Limb (tissue), 2 donors: ENCODE measurements at regions not wholly inside any gene's neighbourhood (a gene's known extent, or its start where the extent isn't known, plus 50 kb on each side); places are given as distances from the start of the nearest gene placed in this dataset.

Source experiments
- DNase-seq, 2 donors: peaks; one replicate each; pipeline ENCODE4 v3.0.0-alpha.2; 2016; ENCODE audit errors: extremely low spot score in 2 of 2

DNA sequence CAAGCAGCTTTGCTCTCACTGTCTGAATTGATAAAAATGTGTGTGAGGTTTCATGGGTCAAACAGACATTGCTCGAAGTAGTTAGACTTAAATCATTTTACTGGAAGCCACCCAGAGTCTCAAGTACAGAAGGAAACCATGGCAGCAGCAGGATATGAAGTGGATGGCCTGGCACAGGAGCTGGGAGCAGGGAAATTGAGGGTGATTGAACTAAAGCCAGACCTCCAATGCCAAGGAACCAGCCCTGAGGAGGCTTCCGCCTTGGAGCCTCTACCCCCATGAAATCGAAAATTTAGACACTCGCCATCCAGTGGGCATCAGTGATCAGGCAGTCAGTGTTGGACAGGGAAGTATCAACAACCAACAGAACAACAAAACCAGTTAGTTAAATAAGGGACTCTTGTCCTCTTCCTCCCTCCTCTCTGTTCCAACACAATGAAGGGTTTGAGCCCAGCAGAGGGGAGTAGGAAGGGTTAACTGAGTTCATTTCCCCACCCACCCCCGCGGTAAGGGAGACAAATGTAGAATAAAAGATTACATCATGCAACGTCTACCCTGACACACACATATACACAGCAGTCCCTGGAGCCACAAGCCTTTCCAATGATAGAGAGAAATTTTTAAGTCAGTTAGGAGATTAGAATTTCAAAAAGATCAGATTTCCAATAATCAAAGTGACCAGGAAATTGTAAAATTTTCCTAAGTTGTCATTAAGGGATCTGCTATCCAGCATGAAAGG, 156.3 kb downstream of the SLC16A9 start:
- DNase-seq = no peak

- DNase-seq = no peak
These were observed 159.6 kb downstream of the SLC16A9 start for GRCh38 chr10:59550061-59550460.

DNA sequence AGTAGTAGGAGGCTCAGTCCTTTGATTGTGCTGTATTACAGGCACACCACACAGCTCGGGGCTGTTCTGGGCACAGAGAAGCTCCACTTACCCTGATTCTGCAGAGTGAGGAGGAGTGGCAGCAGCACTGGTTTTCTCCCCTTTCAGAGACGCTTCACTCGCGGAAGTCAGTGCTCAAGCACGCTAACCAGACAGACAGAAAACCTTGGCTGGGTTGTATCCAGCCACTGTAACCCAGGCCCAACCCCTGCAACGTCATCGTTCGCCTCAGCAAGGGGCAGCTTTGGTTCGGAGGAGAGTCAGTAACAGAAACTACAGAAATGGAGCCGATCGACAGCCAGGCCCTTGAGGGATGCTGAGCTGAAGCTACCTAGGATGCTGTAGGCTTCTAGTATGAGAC, 171.0 kb downstream of the SLC16A9 start:
- no peak for DNase-seq

- peak in 1 of 2 donors; percentile 62 for DNase-seq
These were observed 172.1 kb downstream of the SLC16A9 start for GRCh38 chr10:59537501-59537900.

GRCh38 chr10:59536167-59537014, 173.3 kb downstream of the SLC16A9 start:
- DNase-seq = peak; percentile 40 to 93

- peak in 1 of 2 donors; percentile 42 for DNase-seq
These were observed 162.0 kb upstream of the FAM13C start for GRCh38 chr10:59524348-59524747.

DNA sequence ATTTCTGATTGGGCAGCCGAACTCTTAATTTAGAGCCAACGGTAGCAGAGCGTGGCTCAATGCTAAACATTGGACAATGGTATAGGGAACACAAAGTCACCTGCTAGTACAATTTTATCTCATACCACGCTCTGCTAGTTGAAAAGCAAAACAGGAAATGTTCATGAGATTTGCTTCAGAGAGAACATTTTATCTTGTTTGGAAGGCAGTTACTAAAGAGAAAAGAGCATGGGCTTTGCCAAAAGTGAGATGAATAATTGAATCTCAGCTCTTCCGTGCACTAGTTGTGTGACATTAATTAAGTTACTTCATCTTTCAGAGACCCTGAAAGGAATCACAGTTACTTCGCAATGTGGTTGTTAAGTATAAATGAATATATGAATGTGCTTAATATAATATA, 161.5 kb upstream of the FAM13C start:
- no peak for DNase-seq

GRCh38 chr10:59517996-59518395, 155.6 kb upstream of the FAM13C start:
- peak in 1 of 2 donors; percentile 8 for DNase-seq

DNA sequence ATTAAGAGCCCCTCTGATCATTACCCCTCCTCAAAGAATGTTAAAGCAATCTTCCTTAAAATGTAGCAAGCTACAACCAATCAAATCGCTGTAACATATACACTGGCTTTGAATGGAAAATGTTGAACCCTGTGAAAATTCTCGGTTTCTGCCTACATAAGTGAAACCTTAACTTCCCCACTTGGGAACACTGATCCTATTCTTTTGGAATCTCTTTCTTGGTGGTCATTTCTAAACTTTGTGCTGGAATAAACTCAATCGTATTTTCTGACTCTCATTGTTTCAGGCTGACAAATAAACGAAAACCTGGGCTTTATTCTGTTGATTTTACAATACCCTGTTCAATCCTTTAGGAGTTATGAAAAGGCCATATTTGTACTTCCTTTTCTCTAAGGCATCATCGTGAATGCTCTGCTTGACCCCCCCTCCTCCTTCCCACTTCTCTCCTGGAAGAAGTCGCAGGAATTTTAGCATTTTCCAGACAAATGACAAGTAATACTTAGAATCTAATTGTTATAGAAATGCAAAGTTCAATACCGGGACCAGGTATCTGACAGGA, 155.1 kb upstream of the FAM13C start:
- peak in 1 of 2 donors; percentile 50 for DNase-seq

DNA sequence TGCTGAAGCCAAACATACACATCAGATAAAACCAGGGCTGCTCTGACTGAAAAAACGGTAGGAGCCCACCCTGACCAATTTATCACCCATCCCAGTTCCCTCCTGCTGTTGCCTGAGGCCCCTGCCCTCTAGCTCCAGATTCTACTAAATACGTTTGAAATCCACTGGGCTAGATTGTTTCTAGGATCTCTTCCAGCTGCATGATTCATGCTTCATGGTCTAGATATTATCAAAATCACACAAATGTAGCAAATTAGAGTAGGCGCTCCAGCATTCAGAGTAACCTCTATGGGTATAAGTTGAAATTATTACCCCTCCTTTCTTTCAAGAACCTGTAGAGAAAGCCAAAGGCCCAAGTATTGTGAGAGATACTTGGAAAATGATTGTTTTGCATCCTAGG, 151.2 kb upstream of the FAM13C start:
- DNase-seq = no peak

- DNase-seq = no peak
These were observed 150.6 kb upstream of the FAM13C start for GRCh38 chr10:59512951-59513350.

GRCh38 chr10:59508956-59509355, 146.6 kb upstream of the FAM13C start:
- no peak for DNase-seq

DNA sequence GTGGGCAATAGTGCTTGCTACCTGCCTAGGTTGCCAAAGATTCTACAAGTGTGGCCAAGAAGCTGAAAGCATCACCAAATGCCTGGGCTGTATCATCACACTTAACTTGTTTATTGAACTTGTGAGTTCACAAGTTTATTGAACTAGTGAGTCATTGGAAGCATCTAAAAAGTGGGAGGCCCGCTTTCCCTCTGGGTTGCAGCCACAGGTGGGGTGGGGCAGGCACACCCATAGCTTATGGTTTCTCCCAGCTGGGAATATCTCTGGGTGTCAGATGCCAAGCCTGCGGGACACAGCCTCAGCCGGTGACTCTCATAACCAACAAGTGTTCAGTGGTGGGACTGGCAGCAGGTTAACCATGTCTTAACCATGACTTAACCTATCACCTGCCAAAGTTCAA, 145.9 kb upstream of the FAM13C start:
- DNase-seq = no peak

- DNase-seq = no peak
These were observed 143.6 kb upstream of the FAM13C start for GRCh38 chr10:59505926-59506325.

DNA sequence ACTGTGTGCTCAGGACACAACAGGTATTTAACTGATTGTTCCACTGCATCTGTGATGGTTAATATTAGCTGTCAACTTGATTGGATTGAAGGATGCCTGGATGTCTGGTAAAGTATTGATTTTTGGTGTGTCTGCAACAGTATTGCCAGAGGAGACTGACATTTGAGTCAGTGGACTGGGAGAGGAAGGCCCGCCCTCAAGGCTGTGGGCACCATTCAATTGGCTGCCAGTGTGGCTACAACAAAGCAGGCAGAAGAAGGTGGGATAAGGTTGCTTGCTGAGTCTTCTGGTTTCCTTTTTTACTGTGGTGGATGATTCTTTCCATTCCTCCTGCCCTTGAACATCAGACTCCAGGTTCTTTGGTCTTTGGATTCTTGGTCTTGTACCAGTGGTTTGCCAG, 137.1 kb upstream of the FAM13C start:
- DNase-seq = no peak

DNA sequence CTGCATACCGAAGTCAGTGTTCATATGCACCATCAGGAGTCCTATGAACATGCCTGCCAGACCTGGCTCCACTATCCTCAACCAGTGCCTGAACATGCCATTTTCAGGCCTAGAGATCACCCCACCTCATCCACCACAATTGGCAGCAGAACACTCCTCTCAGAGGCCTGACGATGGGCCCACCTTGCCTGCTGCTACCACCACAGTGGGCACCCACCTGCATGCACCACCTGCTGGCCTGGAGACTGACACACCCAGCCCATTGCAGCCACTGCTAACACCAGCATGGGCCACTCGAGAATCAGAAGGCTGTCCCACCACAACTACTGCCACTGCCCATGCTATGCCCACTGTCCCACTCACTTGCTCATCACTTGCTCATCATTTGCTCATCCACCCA, 130.7 kb upstream of the FAM13C start:
- DNase-seq = no peak

- DNase-seq = no peak
These were observed 117.1 kb upstream of the FAM13C start for GRCh38 chr10:59479426-59479825.

GRCh38 chr10:59470570-59470969, 108.2 kb upstream of the FAM13C start:
- DNase-seq = no peak

DNA sequence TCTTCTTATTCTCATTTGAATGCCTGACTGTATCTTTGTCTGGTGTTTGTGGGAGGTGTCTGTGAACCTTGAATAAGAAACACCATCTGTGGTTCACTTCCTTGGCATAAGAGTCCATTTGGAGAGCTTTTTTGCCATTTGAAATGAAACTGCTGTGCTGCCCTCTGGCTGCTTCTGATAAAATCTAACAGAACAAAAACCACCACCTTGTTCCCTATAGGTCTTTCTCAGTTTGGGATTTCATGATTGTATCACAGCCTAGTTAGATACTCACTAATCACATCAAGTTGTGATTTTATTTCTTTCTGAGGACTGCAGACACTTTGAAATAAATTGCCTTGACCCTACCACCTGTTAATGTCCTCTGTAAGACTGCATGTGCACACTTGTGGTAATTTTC, 102.7 kb upstream of the FAM13C start:
- DNase-seq = no peak

GRCh38 chr10:59464483-59464882, 102.1 kb upstream of the FAM13C start:
- DNase-seq = no peak

DNA sequence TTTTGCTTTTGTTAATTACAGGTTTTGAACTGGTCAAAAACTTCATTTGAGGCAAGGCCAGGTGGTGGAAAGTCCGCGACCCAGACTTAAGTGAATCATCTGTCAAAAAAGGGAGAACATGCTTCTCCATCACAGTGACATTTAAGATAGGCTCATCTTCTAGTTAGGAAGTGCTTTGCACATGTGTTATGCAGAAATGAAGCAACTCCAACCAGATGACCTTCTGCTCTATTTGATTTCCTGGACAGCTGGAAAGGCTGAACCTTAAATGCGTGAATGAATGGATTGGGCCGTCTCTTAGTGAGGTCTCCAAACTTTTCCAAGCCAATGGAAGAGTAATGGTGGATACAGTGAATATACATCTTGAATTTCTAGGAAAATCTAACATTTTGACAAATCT, 101.6 kb upstream of the FAM13C start:
- DNase-seq = no peak

GRCh38 chr10:59460601-59461000, 98.3 kb upstream of the FAM13C start:
- DNase-seq = no peak

GRCh38 chr10:59456199-59456598, 93.8 kb upstream of the FAM13C start:
- no peak for DNase-seq
